ENCODE measurements at regions not wholly inside any gene's neighbourhood (a gene's known extent, or its start where the extent isn't known, plus 50 kb on each side); places are given as distances from the start of the nearest gene placed in this dataset.

DNA sequence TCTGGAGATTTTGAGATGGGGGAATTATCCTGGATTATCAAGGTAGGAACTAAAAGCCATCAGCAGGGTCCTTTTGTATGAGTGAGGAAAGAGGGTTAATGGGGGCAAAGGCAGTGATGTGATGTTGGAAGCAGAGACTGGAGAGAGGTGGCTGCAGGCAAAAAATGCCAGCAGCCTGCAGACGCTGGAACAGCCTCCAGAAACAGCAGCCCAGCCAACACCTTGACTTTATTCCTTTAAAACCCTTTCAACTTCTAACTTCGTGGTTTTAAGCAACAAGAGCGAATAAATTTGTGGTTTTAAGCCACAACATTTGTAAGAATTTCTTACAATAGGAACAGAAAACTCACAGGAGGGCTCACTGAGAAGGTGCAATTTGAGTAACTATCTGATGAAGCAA lies 523.1 kb upstream of the HS6ST1 start:
- no peak overlapping the region for H3K4me3 ChIP-seq
- ChIA-PET POLR2A (no interaction called here), CTCF (ENCODE audit: low intra/inter-chr PET ratio) (no interaction called here)
- FAIRE-seq (no peak), ATAC-seq (no peak), DNase-seq (ENCODE audit: extremely low read depth in 1 of 4, low spot score in 3 of 4) (no peak)
- intact Hi-C loops (cut with micrococcal nuclease) (no loop called here), in situ Hi-C loops (cut with MboI) (no loop called here)
- no TSS peak for BruUV-seq (replicated peaks)
- H2AFZ ChIP-seq (ENCODE audit: low read depth, low read length): no peak overlapping the region
- no peaks in the 10 kb centered on the region for H3K4me1 ChIP-seq (replicated peaks in 1 of 2; ENCODE audit: control insufficient read depth in 2 of 2, insufficient read depth in 2 of 2, low read length in 2 of 2)
- no peaks in the 10 kb centered on the region for H3K79me2 ChIP-seq (ENCODE audit: control insufficient read depth, insufficient read depth, low read length)
- H3K36me3 ChIP-seq (ENCODE audit: control insufficient read depth, insufficient read depth, low read length): no peaks in the 10 kb centered on the region
- H3K9me3 ChIP-seq (replicated peaks; ENCODE audit: control insufficient read depth, insufficient read depth, low read depth, low read length): no peaks in the 10 kb centered on the region; the same call in 1 of the 2 replicates
- 4% methylated on average over 3 of the region's 3 CpGs for WGBS (ENCODE audit: insufficient coverage, low coverage, missing lambda C conversion rate)
- H3K27me3 ChIP-seq (ENCODE audit: control insufficient read depth in 2 of 2, insufficient read depth in 2 of 2, low read length in 2 of 2): peaks cover 0 to under 1% of the 10 kb centered on the region in 2 experiments; a peak in 1 of 5 replicates
- no peak overlapping the region for H3K4me2 ChIP-seq (ENCODE audit: insufficient read depth, low read length)
- no peak overlapping the region for H3K27ac ChIP-seq (ENCODE audit: extremely low read depth, low read depth, low read length)
- H3K9me1 ChIP-seq (ENCODE audit: control insufficient read depth, insufficient read depth, low read length): no peaks in the 10 kb centered on the region
- TF ChIP-seq HNRNPLL (IDR thresholded peaks at IDR 0.05; ENCODE audit: low read depth, low read length, poor library complexity, severe bottlenecking) (no peak), NEUROD1 (IDR thresholded peaks at IDR 0.05; ENCODE audit: borderline replicate concordance, low read depth, low read length, partially characterized antibody) (no peak), XRCC3 (IDR thresholded peaks at IDR 0.05) (no peak), ZSCAN29 (IDR thresholded peaks at IDR 0.05) (no peak), FOXA1 (IDR thresholded peaks at IDR 0.05; ENCODE audit: borderline replicate concordance) (no peak), POLR2H (tag; IDR thresholded peaks at IDR 0.05; ENCODE audit: low read depth) (no peak), THAP7 (CRISPR knock-in tag; IDR thresholded peaks at IDR 0.05) (no peak), HDAC1 (IDR thresholded peaks at IDR 0.05) (no peak), BRF2 (IDR thresholded peaks at IDR 0.05; ENCODE audit: borderline replicate concordance, insufficient read depth, insufficient read length) (no peak), CBX3 (IDR thresholded peaks at IDR 0.05; ENCODE audit: borderline replicate concordance in 1 of 2, low read length in 2 of 2) (no peak), POLR2AphosphoS5 (IDR thresholded peaks at IDR 0.05; ENCODE audit: control insufficient read depth, insufficient read depth, low read depth, low read length) (no peak), NBN (IDR thresholded peaks at IDR 0.05; ENCODE audit: low read depth) (no peak), ZNF589 (CRISPR knock-in tag; IDR thresholded peaks at IDR 0.05; ENCODE audit: low read depth) (no peak), NCOR1 (IDR thresholded peaks at IDR 0.05) (no peak), TAF15 (IDR thresholded peaks at IDR 0.05; ENCODE audit: low read depth, low read length) (no peak), POU5F1 (IDR thresholded peaks at IDR 0.05; ENCODE audit: borderline replicate concordance, low read depth, low read length, partially characterized antibody) (no peak)
- no peak overlapping the region for H3K9ac ChIP-seq (ENCODE audit: insufficient read depth in 1 of 2, low read depth in 2 of 2, low read length in 2 of 2)
- no peaks in the 10 kb centered on the region for H4K20me1 ChIP-seq (replicated peaks; ENCODE audit: control insufficient read depth, insufficient read depth, low read length)
